SK-N-SH (cell line): ENCODE measurements at regions not wholly inside any gene's neighbourhood (a gene's known extent, or its start where the extent isn't known, plus 50 kb on each side); places are given as distances from the start of the nearest gene placed in this dataset.

Source experiments
- CTCF ChIA-PET: fragments of 300-600, 350-600 bp; formaldehyde crosslinking; extraction: SDS; loops from one replicate; lab custom pipeline; 2021; lab: Yijun Ruan, JAX
- POLR2A ChIA-PET: fragments of 350-600 bp; sonication (Branson Sonifier 250); formaldehyde crosslinking; extraction: SDS; loops from one replicate; lab custom pipeline; 2020; ENCODE audit warnings: antibody characterized with exemption, inconsistent platforms; lab: Yijun Ruan, JAX
- DNase-seq: peaks from one replicate; pipeline ENCODE4 v3.0.0; 2012
- H2AFZ ChIP-seq: fragments of 200-600 bp; sonication (generic); 2 replicates; pipeline ENCODE4 v1.8.1; 2016; ENCODE audit warnings: antibody characterized with exemption, mild to moderate bottlenecking, low read depth
- H3F3A ChIP-seq: fragments of 200-600 bp; sonication (generic); replicated peaks from 2 replicates; pipeline ENCODE3; 2016; ENCODE audit warnings: antibody characterized with exemption, mild to moderate bottlenecking; ENCODE audit not compliant: insufficient read depth
- H3K27ac ChIP-seq, 2 experiments: fragments of 200-500 bp in 1 of 2; fragments of 200-600 bp in 1 of 2; sonication (Bioruptor generic) in 1 of 2; sonication (generic), shearing (Covaris generic) in 1 of 2; 2 replicates each; pipeline versions ENCODE4 v1.5.1 to v1.6.1; 2014 to 2016; ENCODE audit warnings: low read depth in 2 of 2, inconsistent platforms in 1 of 2, low read length in 1 of 2, mild to moderate bottlenecking in 1 of 2, mixed read lengths in 1 of 2
- H3K27me3 ChIP-seq: fragments of 200-600 bp; sonication (generic), shearing (Covaris generic); 2 replicates; pipeline ENCODE4 v1.6.1; 2016; ENCODE audit warnings: mixed run types; ENCODE audit not compliant: insufficient read depth
- H3K36me3 ChIP-seq, 2 experiments: fragments of 200-500 bp in 1 of 2; fragments of 200-600 bp in 1 of 2; sonication (Bioruptor generic) in 1 of 2; sonication (generic) in 1 of 2; replicated peaks in 1 of 2; 2 replicates each; pipeline versions ENCODE3 to v1.5.1; 2014 to 2016; ENCODE audit warnings: low read length in 1 of 2, mild to moderate bottlenecking in 1 of 2; ENCODE audit not compliant: insufficient read depth in 2 of 2, control insufficient read depth in 1 of 2
- H3K4me1 ChIP-seq, 2 experiments: fragments of 200-500 bp in 1 of 2; fragments of 200-600 bp in 1 of 2; sonication (Bioruptor generic) in 1 of 2; sonication (generic), shearing (Covaris generic) in 1 of 2; 2 replicates each; pipeline versions ENCODE4 v1.5.1 to v1.6.1; 2014 to 2016; ENCODE audit warnings: low read depth in 1 of 2, low read length in 1 of 2, mixed run types in 1 of 2; ENCODE audit not compliant: insufficient read depth in 2 of 2, control insufficient read depth in 1 of 2
- H3K4me2 ChIP-seq: fragments of 200-600 bp; sonication (generic), shearing (Covaris generic); 2 replicates; pipeline ENCODE4 v1.6.1; 2017; ENCODE audit warnings: mixed run types
- H3K4me3 ChIP-seq, 2 experiments: fragments of 200-500 bp in 1 of 2; fragments of 200-600 bp in 1 of 2; sonication (Bioruptor generic) in 1 of 2; sonication (generic), shearing (Covaris generic) in 1 of 2; 2 replicates each; pipeline versions ENCODE4 v1.5.1 to v1.8.1; 2014 to 2016; ENCODE audit warnings: low read depth in 2 of 2, inconsistent platforms in 1 of 2, low read length in 1 of 2, mild to moderate bottlenecking in 1 of 2, mixed read lengths in 1 of 2, moderate library complexity in 1 of 2
- H3K79me2 ChIP-seq: fragments of 200-600 bp; sonication (generic); 2 replicates; pipeline ENCODE4 v1.8.1; 2017; ENCODE audit warnings: mild to moderate bottlenecking; ENCODE audit not compliant: insufficient read depth
- H3K9ac ChIP-seq: fragments of 200-600 bp; sonication (generic); 2 replicates; pipeline ENCODE4 v1.6.1; 2017; ENCODE audit warnings: mixed run types
- H3K9me2 ChIP-seq: fragments of 200-600 bp; sonication (generic); 2 replicates; pipeline ENCODE4 v1.6.1; 2017; ENCODE audit warnings: mixed run types
- H3K9me3 ChIP-seq: fragments of 200-600 bp; sonication (generic); 2 replicates; pipeline ENCODE4 v1.6.1; 2017; ENCODE audit warnings: mixed run types, mild to moderate bottlenecking, moderate library complexity
- H4K20me1 ChIP-seq: fragments of 200-600 bp; sonication (generic); 2 replicates; pipeline ENCODE4 v1.6.1; 2017; ENCODE audit warnings: mild to moderate bottlenecking, mixed run types; ENCODE audit not compliant: insufficient read depth
- CHD2 ChIP-seq: fragments of 150-350 bp; IDR thresholded peaks from 2 replicates; pipeline ENCODE4 v1.6.1; 2018; ENCODE audit warnings: low read length; ENCODE audit not compliant: partially characterized antibody
- EZH2phosphoT487 ChIP-seq: fragments of 200-600 bp; sonication (generic); IDR thresholded peaks from 2 replicates; pipeline ENCODE4 v1.6.1; 2017; ENCODE audit warnings: low read depth, mixed run types, mild to moderate bottlenecking, antibody characterized with exemption, moderate library complexity, borderline replicate concordance
- FOXM1 ChIP-seq: IDR thresholded peaks from 2 replicates; pipeline ENCODE4 v1.4.0; 2012; ENCODE audit warnings: low read depth, mild to moderate bottlenecking
- NRF1 ChIP-seq: IDR thresholded peaks from 2 replicates; pipeline ENCODE4 v1.6.1; 2012; ENCODE audit warnings: low read depth, mild to moderate bottlenecking, low read length
- POLR2AphosphoS5 ChIP-seq: IDR thresholded peaks from 2 replicates; pipeline ENCODE4 v1.6.1; 2012; ENCODE audit warnings: low read depth, low read length
- RAD21 ChIP-seq: IDR thresholded peaks from 2 replicates; pipeline ENCODE4 v1.6.1; 2012; ENCODE audit warnings: mild to moderate bottlenecking, low read length
- RFX5 ChIP-seq: IDR thresholded peaks from 2 replicates; pipeline ENCODE4 v1.6.1; 2012; ENCODE audit warnings: mild to moderate bottlenecking, improper control_type of control experiment, low read length
- RXRA ChIP-seq: IDR thresholded peaks from 2 replicates; pipeline ENCODE4 v1.4.0; 2012; ENCODE audit warnings: low read depth, mild to moderate bottlenecking, borderline replicate concordance
- TAF1 ChIP-seq: IDR thresholded peaks from 2 replicates; pipeline ENCODE4 v1.6.1; 2012; ENCODE audit warnings: low read depth, mild to moderate bottlenecking, low read length, moderate library complexity, borderline replicate concordance
- USF2 ChIP-seq: fragments of 150-350 bp; IDR thresholded peaks from 2 replicates; pipeline ENCODE4 v1.6.1; 2017; ENCODE audit warnings: antibody characterized with exemption, low read length, low read depth, borderline replicate concordance
- WGBS: methylation state at CpG from one replicate; pipeline ENCODE4 v1.1.6; 2017; ENCODE audit warnings: low lambda C conversion rate; 5-methylcytosine and 5-hydroxymethylcytosine counted together
- TF ChIP-seq, protein P1 (sequence below): fragments of 150-350 bp; IDR thresholded peaks from 2 replicates; pipeline ENCODE4 v1.6.1; 2016; ENCODE audit warnings: mild to moderate bottlenecking, low read depth, low read length
- TF ChIP-seq, protein P2 (sequence below): IDR thresholded peaks from 2 replicates; pipeline ENCODE4 v1.4.0; 2012; ENCODE audit warnings: low read depth, borderline replicate concordance
- TF ChIP-seq, protein P3 (sequence below): IDR thresholded peaks from 2 replicates; pipeline ENCODE4; 2012

DNA sequence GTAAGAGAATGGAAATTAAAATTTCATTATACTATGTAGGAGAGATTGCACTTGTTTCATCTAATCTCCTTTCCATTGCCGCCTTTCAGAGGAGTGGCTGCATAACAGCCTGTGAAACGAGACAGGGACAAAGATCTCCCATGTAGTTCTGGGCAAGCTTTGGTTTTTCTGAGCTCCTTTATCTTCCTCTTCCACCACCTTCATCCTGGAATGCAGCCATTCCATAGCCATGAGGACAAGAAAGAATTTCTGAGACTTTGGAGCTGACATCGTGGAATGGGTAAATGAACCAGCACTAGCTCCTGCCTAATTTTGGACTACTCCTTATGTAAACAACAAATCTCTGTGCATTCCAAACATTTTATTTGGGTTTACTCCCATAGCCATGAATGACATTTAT, 1587.3 kb upstream of the TENM3 start (continued):
- TF ChIP-seq, protein P1, sequence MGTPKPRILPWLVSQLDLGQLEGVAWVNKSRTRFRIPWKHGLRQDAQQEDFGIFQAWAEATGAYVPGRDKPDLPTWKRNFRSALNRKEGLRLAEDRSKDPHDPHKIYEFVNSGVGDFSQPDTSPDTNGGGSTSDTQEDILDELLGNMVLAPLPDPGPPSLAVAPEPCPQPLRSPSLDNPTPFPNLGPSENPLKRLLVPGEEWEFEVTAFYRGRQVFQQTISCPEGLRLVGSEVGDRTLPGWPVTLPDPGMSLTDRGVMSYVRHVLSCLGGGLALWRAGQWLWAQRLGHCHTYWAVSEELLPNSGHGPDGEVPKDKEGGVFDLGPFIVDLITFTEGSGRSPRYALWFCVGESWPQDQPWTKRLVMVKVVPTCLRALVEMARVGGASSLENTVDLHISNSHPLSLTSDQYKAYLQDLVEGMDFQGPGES: no peak
- TF ChIP-seq, protein P2, sequence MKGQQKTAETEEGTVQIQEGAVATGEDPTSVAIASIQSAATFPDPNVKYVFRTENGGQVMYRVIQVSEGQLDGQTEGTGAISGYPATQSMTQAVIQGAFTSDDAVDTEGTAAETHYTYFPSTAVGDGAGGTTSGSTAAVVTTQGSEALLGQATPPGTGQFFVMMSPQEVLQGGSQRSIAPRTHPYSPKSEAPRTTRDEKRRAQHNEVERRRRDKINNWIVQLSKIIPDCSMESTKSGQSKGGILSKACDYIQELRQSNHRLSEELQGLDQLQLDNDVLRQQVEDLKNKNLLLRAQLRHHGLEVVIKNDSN: no peak
- TF ChIP-seq TAF1 (no peak), FOXM1 (no peak), POLR2AphosphoS5 (no peak), NRF1 (no peak), USF2 (no peak), EZH2phosphoT487 (no peak)

DNA sequence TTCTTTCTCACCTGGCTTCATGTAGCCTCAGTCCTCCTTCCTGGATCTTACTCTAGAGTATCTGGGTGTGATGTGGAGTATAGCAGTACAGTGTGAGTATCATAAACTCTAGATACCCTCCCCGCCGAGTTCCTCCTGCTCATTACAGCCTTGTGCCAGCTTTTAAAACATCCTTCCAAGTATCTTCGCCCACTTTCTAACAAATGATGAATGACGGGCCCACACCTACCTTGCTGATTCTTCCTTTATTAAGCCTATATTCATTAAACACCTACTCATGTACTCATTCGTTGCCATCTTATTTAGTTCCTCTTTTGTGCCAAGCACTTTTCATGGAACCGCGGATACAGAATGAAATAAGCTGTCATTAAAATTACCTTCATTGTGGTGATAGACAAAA, 1585.3 kb upstream of the TENM3 start:
- POLR2A ChIA-PET: no interaction called here
- Histone ChIP-seq H3K27ac (no peak overlapping the region), H3K4me3 (no peak overlapping the region), H3K79me2 (no peaks in the 10 kb centered on the region), H3K4me1 (no peaks in the 10 kb centered on the region), H3K4me2 (no peak overlapping the region), H3K9me3 (no peaks in the 10 kb centered on the region), H3F3A (no peaks in the 10 kb centered on the region), H3K9me2 (no peaks in the 10 kb centered on the region), H3K36me3 (no peaks in the 10 kb centered on the region), H2AFZ (no peak overlapping the region), H4K20me1 (no peaks in the 10 kb centered on the region), H3K9ac (no peak overlapping the region), H3K27me3 (no peaks in the 10 kb centered on the region)
- DNase-seq: no peak
- CTCF ChIA-PET: interaction anchor here (0.7 kb wide), 1 partner anchor 206 kb away, joined by 3 read pairs; no protein-coding TSS in a partner anchor
- TF ChIP-seq RAD21 (no peak), RXRA (no peak), NRF1 (no peak), RFX5 (no peak), FOXM1 (no peak), TAF1 (no peak), CHD2 (no peak)
- TF ChIP-seq, protein P3, sequence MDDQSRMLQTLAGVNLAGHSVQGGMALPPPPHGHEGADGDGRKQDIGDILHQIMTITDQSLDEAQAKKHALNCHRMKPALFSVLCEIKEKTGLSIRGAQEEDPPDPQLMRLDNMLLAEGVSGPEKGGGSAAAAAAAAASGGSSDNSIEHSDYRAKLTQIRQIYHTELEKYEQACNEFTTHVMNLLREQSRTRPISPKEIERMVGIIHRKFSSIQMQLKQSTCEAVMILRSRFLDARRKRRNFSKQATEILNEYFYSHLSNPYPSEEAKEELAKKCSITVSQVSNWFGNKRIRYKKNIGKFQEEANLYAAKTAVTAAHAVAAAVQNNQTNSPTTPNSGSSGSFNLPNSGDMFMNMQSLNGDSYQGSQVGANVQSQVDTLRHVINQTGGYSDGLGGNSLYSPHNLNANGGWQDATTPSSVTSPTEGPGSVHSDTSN: no peak
- WGBS: 66% methylated on average over 7 of the region's 7 CpGs
